Liver (tissue), 8 donors: ENCODE measurements at regions not wholly inside any gene's neighbourhood (a gene's known extent, or its start where the extent isn't known, plus 50 kb on each side); places are given as distances from the start of the nearest gene placed in this dataset.

Experiments
- DNase-seq: peaks from one replicate; pipeline ENCODE4 v3.0.0-alpha.2; 2017; ENCODE audit warnings: low spot score
- H3K27ac ChIP-seq, 2 donors: one replicate each; pipeline ENCODE4 v1.7.0; 2013; ENCODE audit warnings: inconsistent platforms in 2 of 2, low read length in 2 of 2, control low read depth in 1 of 2, low read depth in 1 of 2, mild to moderate bottlenecking in 1 of 2
- H3K27me3 ChIP-seq, 4 donors: one replicate each; pipeline versions ENCODE4 v1.6.1 to v1.7.0; 2013; ENCODE audit warnings: low read length in 3 of 4, inconsistent platforms in 1 of 4, mild to moderate bottlenecking in 1 of 4, moderate library complexity in 1 of 4; ENCODE audit not compliant: control insufficient read depth in 4 of 4, insufficient read depth in 4 of 4
- H3K36me3 ChIP-seq, 4 donors: one replicate each; pipeline versions ENCODE4 v1.6.1 to v1.7.0; 2013; ENCODE audit warnings: low read length in 3 of 4, mild to moderate bottlenecking in 3 of 4, low read depth in 1 of 4, moderate library complexity in 1 of 4; ENCODE audit not compliant: control insufficient read depth in 4 of 4, insufficient read depth in 3 of 4
- H3K4me1 ChIP-seq, 4 donors: one replicate each; pipeline versions ENCODE4 v1.6.1 to v1.7.0; 2013; ENCODE audit warnings: low read length in 3 of 4, mild to moderate bottlenecking in 3 of 4, moderate library complexity in 1 of 4; ENCODE audit not compliant: control insufficient read depth in 4 of 4, insufficient read depth in 4 of 4
- H3K4me3 ChIP-seq, 3 donors: one replicate each; pipeline versions ENCODE4 v1.6.1 to v1.7.0; 2013; ENCODE audit warnings: low read length in 3 of 3, control low read depth in 1 of 3, low read depth in 1 of 3, mild to moderate bottlenecking in 1 of 3
- H3K9ac ChIP-seq, 2 donors: one replicate each; pipeline ENCODE4 v1.7.0; 2013; ENCODE audit warnings: low read length in 2 of 2, mild to moderate bottlenecking in 2 of 2, moderate library complexity in 2 of 2, control low read depth in 1 of 2, low read depth in 1 of 2
- H3K9me3 ChIP-seq, 4 donors: one replicate each; pipeline versions ENCODE4 v1.6.1 to v1.7.0; 2013; ENCODE audit warnings: low read length in 3 of 4; ENCODE audit not compliant: control insufficient read depth in 4 of 4
- CTCF ChIP-seq: fragments of 150-350 bp; IDR thresholded peaks from 2 replicates; pipeline ENCODE4 v1.5.1; 2017; ENCODE audit warnings: improper control_type of control experiment, low read depth, low read length; ENCODE audit not compliant: missing input control
- FOXA1 ChIP-seq: IDR thresholded peaks from 2 replicates; pipeline ENCODE4 v1.6.1; 2016; ENCODE audit warnings: antibody characterized with exemption
- GABPA ChIP-seq, 2 donors: IDR thresholded peaks in 1 of 2; conservative IDR thresholded peaks in 1 of 2; 2 replicates each; pipeline ENCODE4 v1.6.1; 2016; ENCODE audit warnings: antibody characterized with exemption in 2 of 2, mild to moderate bottlenecking in 1 of 2, moderate library complexity in 1 of 2
- HNF4A ChIP-seq, 2 donors: conservative IDR thresholded peaks; 2 replicates each; pipeline ENCODE4 v1.6.1; 2016; ENCODE audit warnings: antibody characterized with exemption in 2 of 2, mild to moderate bottlenecking in 2 of 2
- HNF4G ChIP-seq: IDR thresholded peaks from 2 replicates; pipeline ENCODE4 v1.6.1; 2016; ENCODE audit warnings: antibody characterized with exemption
- JUND ChIP-seq, 2 donors: IDR thresholded peaks; 2 replicates each; pipeline ENCODE4 v1.6.1; 2016; ENCODE audit warnings: antibody characterized with exemption in 2 of 2
- RAD21 ChIP-seq, 2 donors: IDR thresholded peaks; 2 replicates each; pipeline ENCODE4 v1.6.1; 2016; ENCODE audit warnings: antibody characterized with exemption in 2 of 2, mild to moderate bottlenecking in 2 of 2
- RXRA ChIP-seq, 2 donors: IDR thresholded peaks; 2 replicates each; pipeline ENCODE4 v1.6.1; 2017 to 2018; ENCODE audit warnings: antibody characterized with exemption in 2 of 2, mild to moderate bottlenecking in 1 of 2
- SP1 ChIP-seq: IDR thresholded peaks from 2 replicates; pipeline ENCODE4 v1.6.1; 2018; ENCODE audit warnings: antibody characterized with exemption, mild to moderate bottlenecking
- TAF1 ChIP-seq: conservative IDR thresholded peaks from 2 replicates; pipeline ENCODE4 v1.6.1; 2016; ENCODE audit warnings: antibody characterized with exemption, mild to moderate bottlenecking
- WGBS: extraction: QIAGEN DNeasy Blood & Tissue Kit; methylation state at CpG from one replicate; pipeline ENCODE4 v1.1.7; 2013; 5-methylcytosine and 5-hydroxymethylcytosine counted together
- TF ChIP-seq, protein P1 (sequence below): IDR thresholded peaks from 2 replicates; pipeline ENCODE4 v1.6.1; 2016; ENCODE audit warnings: antibody characterized with exemption
- TF ChIP-seq, protein P2 (sequence below): IDR thresholded peaks from 2 replicates; pipeline ENCODE4 v1.6.1; 2016; ENCODE audit warnings: antibody characterized with exemption, mild to moderate bottlenecking
- donor health status: healthy.
- donor health status: healthy.
- donor health status: healthy.
- donor health status: healthy.
- donor health status: healthy.

GRCh38 chr7:115631782-115632181, 398.8 kb downstream of the TFEC start:
- Histone ChIP-seq H3K4me1 (peaks cover 0 to 10% (median 2%) of the 10 kb centered on the region in 4 donors), H3K9ac (no peak overlapping the region), H3K4me3 (no peak overlapping the region), H3K27ac (no peak overlapping the region), H3K27me3 (no peaks in the 10 kb centered on the region), H3K9me3 (no peaks in the 10 kb centered on the region), H3K36me3 (no peaks in the 10 kb centered on the region)
- 75% methylated on average over 6 of the region's 6 CpGs for WGBS
- TF ChIP-seq SP1 (no peak), GABPA (IDR thresholded peaks at IDR 0.05 in 1 of 2, conservative IDR thresholded peaks at IDR 0.05 in 1 of 2) (no peak), TAF1 (no peak), RAD21 (IDR thresholded peaks at IDR 0.05) (no peak), CTCF (no peak), FOXA1 (no peak), HNF4A (conservative IDR thresholded peaks at IDR 0.05) (no peak)
- TF ChIP-seq, protein P1, sequence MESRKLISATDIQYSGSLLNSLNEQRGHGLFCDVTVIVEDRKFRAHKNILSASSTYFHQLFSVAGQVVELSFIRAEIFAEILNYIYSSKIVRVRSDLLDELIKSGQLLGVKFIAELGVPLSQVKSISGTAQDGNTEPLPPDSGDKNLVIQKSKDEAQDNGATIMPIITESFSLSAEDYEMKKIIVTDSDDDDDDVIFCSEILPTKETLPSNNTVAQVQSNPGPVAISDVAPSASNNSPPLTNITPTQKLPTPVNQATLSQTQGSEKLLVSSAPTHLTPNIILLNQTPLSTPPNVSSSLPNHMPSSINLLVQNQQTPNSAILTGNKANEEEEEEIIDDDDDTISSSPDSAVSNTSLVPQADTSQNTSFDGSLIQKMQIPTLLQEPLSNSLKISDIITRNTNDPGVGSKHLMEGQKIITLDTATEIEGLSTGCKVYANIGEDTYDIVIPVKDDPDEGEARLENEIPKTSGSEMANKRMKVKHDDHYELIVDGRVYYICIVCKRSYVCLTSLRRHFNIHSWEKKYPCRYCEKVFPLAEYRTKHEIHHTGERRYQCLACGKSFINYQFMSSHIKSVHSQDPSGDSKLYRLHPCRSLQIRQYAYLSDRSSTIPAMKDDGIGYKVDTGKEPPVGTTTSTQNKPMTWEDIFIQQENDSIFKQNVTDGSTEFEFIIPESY = no peak
- TF ChIP-seq, protein P2, sequence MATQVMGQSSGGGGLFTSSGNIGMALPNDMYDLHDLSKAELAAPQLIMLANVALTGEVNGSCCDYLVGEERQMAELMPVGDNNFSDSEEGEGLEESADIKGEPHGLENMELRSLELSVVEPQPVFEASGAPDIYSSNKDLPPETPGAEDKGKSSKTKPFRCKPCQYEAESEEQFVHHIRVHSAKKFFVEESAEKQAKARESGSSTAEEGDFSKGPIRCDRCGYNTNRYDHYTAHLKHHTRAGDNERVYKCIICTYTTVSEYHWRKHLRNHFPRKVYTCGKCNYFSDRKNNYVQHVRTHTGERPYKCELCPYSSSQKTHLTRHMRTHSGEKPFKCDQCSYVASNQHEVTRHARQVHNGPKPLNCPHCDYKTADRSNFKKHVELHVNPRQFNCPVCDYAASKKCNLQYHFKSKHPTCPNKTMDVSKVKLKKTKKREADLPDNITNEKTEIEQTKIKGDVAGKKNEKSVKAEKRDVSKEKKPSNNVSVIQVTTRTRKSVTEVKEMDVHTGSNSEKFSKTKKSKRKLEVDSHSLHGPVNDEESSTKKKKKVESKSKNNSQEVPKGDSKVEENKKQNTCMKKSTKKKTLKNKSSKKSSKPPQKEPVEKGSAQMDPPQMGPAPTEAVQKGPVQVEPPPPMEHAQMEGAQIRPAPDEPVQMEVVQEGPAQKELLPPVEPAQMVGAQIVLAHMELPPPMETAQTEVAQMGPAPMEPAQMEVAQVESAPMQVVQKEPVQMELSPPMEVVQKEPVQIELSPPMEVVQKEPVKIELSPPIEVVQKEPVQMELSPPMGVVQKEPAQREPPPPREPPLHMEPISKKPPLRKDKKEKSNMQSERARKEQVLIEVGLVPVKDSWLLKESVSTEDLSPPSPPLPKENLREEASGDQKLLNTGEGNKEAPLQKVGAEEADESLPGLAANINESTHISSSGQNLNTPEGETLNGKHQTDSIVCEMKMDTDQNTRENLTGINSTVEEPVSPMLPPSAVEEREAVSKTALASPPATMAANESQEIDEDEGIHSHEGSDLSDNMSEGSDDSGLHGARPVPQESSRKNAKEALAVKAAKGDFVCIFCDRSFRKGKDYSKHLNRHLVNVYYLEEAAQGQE = no peak
- DNase-seq = no peak

GRCh38 chr7:115630049-115630448, 400.5 kb downstream of the TFEC start:
- H3K4me3 ChIP-seq = no peak overlapping the region
- no peaks in the 10 kb centered on the region for H3K9me3 ChIP-seq
- H3K36me3 ChIP-seq = no peaks in the 10 kb centered on the region
- H3K27me3 ChIP-seq = no peaks in the 10 kb centered on the region
- peaks cover 0 to 10% (median 2%) of the 10 kb centered on the region in 4 donors for H3K4me1 ChIP-seq
- TF ChIP-seq TAF1 (no peak), HNF4A (conservative IDR thresholded peaks at IDR 0.05) (peak; percentile 38 to 57), RXRA (IDR thresholded peaks at IDR 0.05) (peak; percentile 31 to 54)
- no peak overlapping the region for H3K27ac ChIP-seq
- no peak overlapping the region for H3K9ac ChIP-seq
- DNase-seq = no peak
- WGBS = 51% methylated on average over 4 of the region's 4 CpGs

GRCh38 chr7:115618676-115619075, 411.9 kb downstream of the TFEC start:
- Histone ChIP-seq H3K4me3 (no peak overlapping the region), H3K9me3 (no peaks in the 10 kb centered on the region), H3K27me3 (no peaks in the 10 kb centered on the region), H3K9ac (no peak overlapping the region), H3K36me3 (no peaks in the 10 kb centered on the region), H3K27ac (no peak overlapping the region), H3K4me1 (no peaks in the 10 kb centered on the region)
- 45% methylated on average over 3 of the region's 3 CpGs for WGBS
- TF ChIP-seq RAD21 (IDR thresholded peaks at IDR 0.05) = no peak
- no peak for TF ChIP-seq FOXA1
- no peak for TF ChIP-seq HNF4G
- no peak for TF ChIP-seq JUND (IDR thresholded peaks at IDR 0.05)
- no peak for DNase-seq
